ENCODE measurements at regions not wholly inside any gene's neighbourhood (a gene's known extent, or its start where the extent isn't known, plus 50 kb on each side); places are given as distances from the start of the nearest gene placed in this dataset.
"Not testable (repeated sequence)": the region's sequence is repeated elsewhere in the genome, so short reads cannot be mapped to it uniquely, and the experiment has no call there.

GRCh38 chr2:147150241-147150635 lies 694.6 kb upstream of the ACVR2A start:
- TF ChIP-seq, protein P1, sequence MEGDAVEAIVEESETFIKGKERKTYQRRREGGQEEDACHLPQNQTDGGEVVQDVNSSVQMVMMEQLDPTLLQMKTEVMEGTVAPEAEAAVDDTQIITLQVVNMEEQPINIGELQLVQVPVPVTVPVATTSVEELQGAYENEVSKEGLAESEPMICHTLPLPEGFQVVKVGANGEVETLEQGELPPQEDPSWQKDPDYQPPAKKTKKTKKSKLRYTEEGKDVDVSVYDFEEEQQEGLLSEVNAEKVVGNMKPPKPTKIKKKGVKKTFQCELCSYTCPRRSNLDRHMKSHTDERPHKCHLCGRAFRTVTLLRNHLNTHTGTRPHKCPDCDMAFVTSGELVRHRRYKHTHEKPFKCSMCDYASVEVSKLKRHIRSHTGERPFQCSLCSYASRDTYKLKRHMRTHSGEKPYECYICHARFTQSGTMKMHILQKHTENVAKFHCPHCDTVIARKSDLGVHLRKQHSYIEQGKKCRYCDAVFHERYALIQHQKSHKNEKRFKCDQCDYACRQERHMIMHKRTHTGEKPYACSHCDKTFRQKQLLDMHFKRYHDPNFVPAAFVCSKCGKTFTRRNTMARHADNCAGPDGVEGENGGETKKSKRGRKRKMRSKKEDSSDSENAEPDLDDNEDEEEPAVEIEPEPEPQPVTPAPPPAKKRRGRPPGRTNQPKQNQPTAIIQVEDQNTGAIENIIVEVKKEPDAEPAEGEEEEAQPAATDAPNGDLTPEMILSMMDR (IDR thresholded peaks at IDR 0.05): no peak
- Histone ChIP-seq H3K36me3 (no peaks in the 10 kb centered on the region), H3K4me3 (no peak overlapping the region), H3K27me3 (no peaks in the 10 kb centered on the region), H3K9me3 (peaks cover 0 to 19% of the 10 kb centered on the region in 2 donors), H3K27ac (no peak overlapping the region), H3K4me1 (no peaks in the 10 kb centered on the region)
- no peak for ATAC-seq
- intact Hi-C loops (cut with DNase I): no loop called here
- DNase-seq: peak in 1 of 4 donors; percentile 28

DNA sequence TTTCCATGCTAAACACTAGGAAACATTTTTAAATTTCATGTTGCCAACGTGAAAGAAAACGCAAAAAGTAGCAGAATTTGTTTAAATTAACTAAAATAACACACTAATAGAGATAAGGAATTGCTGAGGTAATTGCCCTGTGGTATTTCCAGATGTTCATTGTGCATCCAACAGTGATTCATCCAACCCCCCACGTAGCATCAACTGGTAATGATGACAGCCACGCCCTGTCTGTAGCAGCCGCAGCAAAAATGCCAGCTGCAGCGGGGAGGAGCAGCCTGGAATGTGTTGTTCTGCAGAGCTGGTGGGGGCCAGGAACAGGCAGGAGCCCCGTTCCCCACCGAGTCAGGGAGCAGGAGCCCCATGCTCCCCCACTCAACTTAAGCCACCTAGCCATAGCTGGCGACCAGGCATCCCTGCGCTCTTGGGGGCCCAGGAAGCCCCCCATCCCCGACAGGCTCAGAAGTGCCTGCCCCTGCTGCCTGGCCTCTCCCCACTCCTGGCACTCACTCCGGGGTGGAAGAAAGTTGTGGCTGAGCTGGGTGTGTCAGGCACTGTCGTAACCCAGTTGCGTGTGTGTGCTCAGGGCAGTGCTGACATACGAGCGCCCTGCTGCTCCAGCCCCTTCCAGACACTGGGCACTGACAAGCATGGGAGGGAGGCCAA lies 695.1 kb upstream of the ACVR2A start:
- intact Hi-C loops (cut with DNase I): no loop called here
- ATAC-seq: no peak
- Histone ChIP-seq H3K27me3 (no peaks in the 10 kb centered on the region), H3K36me3 (no peaks in the 10 kb centered on the region), H3K4me3 (no peak overlapping the region), H3K9me3 (peaks cover 0 to 19% of the 10 kb centered on the region in 2 donors), H3K4me1 (no peaks in the 10 kb centered on the region), H3K27ac (no peak overlapping the region)
- TF ChIP-seq, protein P1 (IDR thresholded peaks at IDR 0.05): no peak
- peak in 1 of 4 donors; percentile 28 for DNase-seq

GRCh38 chr2:147147802-147148201 lies 697.0 kb upstream of the ACVR2A start:
- Histone ChIP-seq H3K27ac (no peak overlapping the region), H3K27me3 (no peaks in the 10 kb centered on the region), H3K9me3 (peaks cover 0 to 19% of the 10 kb centered on the region in 2 donors), H3K4me1 (no peaks in the 10 kb centered on the region), H3K36me3 (no peaks in the 10 kb centered on the region), H3K4me3 (no peak overlapping the region)
- DNase-seq (no peak), ATAC-seq (no peak)
- TF ChIP-seq, protein P1 (IDR thresholded peaks at IDR 0.05): no peak
- intact Hi-C loops (cut with DNase I): no loop called here

DNA sequence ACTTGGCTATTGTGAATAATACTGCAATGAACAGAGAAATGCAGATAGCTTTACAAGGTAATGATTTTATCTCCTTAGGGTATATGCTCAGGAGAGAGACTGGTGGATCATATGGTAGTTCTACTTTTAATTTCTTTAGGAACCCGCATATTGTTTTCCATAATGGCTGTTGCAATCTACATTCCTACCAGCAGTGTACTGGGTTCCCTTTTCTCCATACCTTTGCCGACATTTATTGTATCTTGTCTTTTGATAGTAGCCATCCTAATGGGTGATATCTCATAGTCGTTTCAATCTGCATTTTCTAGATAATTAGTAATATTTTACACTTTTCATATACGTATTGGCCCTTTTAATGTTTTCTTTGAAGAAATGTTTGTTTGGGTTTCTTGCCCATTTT lies 702.9 kb upstream of the ACVR2A start:
- no peaks in the 10 kb centered on the region for H3K9me3 ChIP-seq
- H3K27me3 ChIP-seq: no peaks in the 10 kb centered on the region
- no peak overlapping the region for H3K27ac ChIP-seq
- no peaks in the 10 kb centered on the region for H3K36me3 ChIP-seq
- ATAC-seq (no peak), DNase-seq (no peak)
- intact Hi-C loops (cut with DNase I): no loop called here
- no peaks in the 10 kb centered on the region for H3K4me1 ChIP-seq
- TF ChIP-seq, protein P1 (IDR thresholded peaks at IDR 0.05): no peak
- H3K4me3 ChIP-seq: no peak overlapping the region

DNA sequence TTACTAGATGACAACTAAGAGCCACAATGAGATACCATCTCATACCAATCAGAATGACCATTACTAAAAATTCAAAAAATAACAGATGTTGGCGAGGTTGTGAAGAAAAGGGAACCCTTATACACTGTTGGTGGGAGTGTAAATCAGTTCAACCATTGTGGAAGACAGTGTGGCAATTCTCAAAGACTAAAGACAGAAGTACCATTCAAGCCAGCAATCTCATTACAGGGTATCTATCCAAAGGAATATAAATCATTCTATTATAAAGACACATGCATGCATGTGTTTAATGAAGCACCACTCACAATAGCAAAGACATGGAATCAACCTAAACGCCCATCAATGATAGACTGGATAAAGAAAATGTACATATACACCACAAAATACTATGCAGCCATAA lies 705.1 kb upstream of the ACVR2A start:
- H3K4me3 ChIP-seq; ATAC-seq; H3K27ac ChIP-seq; H3K27me3 ChIP-seq; H3K4me1 ChIP-seq; DNase-seq; H3K9me3 ChIP-seq; H3K36me3 ChIP-seq; intact Hi-C loops (cut with DNase I): not testable (repeated sequence)

- no peaks in the 10 kb centered on the region for H3K9me3 ChIP-seq
- DNase-seq: no peak
These were observed 707.1 kb upstream of the ACVR2A start for GRCh38 chr2:147137711-147138110.

More at GRCh38 chr2:147137711-147138110, 707.1 kb upstream of the ACVR2A start:
- ATAC-seq: no peak
- Histone ChIP-seq H3K4me1 (no peaks in the 10 kb centered on the region), H3K36me3 (no peaks in the 10 kb centered on the region), H3K27ac (no peak overlapping the region), H3K27me3 (no peaks in the 10 kb centered on the region), H3K4me3 (no peak overlapping the region)
- intact Hi-C loops (cut with DNase I): no loop called here
- TF ChIP-seq, protein P1 (IDR thresholded peaks at IDR 0.05): no peak

Data from left lung (tissue), 4 donors.